Lower leg skin (tissue), 3 donors: ENCODE measurements at regions not wholly inside any gene's neighbourhood (a gene's known extent, or its start where the extent isn't known, plus 50 kb on each side); places are given as distances from the start of the nearest gene placed in this dataset.

ENCODE experiments used
- POLR2A ChIP-seq, 2 donors: fragments of 450-650 bp; IDR thresholded peaks; one replicate each; pipeline ENCODE4 v1.6.1; 2016 to 2017; ENCODE audit warnings: antibody characterized with exemption in 2 of 2, mild to moderate bottlenecking in 1 of 2, moderate library complexity in 1 of 2
- TF ChIP-seq, protein P1 (sequence below), 3 donors: fragments of 450-650 bp; IDR thresholded peaks; one replicate each; pipeline ENCODE4 v1.5.1; 2016; ENCODE audit warnings: antibody characterized with exemption in 3 of 3, mild to moderate bottlenecking in 3 of 3, moderate library complexity in 2 of 3

DNA sequence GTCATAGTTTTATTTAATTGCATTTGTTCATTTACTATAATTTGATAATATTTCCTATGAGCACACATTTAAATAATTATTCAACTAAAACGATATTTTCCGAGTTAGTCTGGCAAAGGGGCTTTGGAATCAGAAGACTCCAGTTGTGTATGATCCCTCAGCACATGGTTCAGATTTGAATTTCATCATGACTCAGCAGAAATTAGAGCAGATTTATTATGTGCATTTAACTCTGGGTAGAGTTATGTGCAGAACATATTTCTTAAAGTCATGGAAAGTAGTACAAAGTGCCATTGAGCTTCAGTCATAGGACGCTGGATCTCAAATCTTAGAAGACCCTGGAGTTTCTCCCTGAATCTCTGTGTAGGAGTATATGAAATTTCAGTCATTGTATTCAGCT is 106.7 kb downstream of the ADCYAP1 start:
- TF ChIP-seq, protein P1, sequence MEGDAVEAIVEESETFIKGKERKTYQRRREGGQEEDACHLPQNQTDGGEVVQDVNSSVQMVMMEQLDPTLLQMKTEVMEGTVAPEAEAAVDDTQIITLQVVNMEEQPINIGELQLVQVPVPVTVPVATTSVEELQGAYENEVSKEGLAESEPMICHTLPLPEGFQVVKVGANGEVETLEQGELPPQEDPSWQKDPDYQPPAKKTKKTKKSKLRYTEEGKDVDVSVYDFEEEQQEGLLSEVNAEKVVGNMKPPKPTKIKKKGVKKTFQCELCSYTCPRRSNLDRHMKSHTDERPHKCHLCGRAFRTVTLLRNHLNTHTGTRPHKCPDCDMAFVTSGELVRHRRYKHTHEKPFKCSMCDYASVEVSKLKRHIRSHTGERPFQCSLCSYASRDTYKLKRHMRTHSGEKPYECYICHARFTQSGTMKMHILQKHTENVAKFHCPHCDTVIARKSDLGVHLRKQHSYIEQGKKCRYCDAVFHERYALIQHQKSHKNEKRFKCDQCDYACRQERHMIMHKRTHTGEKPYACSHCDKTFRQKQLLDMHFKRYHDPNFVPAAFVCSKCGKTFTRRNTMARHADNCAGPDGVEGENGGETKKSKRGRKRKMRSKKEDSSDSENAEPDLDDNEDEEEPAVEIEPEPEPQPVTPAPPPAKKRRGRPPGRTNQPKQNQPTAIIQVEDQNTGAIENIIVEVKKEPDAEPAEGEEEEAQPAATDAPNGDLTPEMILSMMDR (IDR thresholded peaks at IDR 0.05): no peak
- no peak for TF ChIP-seq POLR2A (IDR thresholded peaks at IDR 0.05)
